ENCODE measurements at regions not wholly inside any gene's neighbourhood (a gene's known extent, or its start where the extent isn't known, plus 50 kb on each side); places are given as distances from the start of the nearest gene placed in this dataset.

DNA sequence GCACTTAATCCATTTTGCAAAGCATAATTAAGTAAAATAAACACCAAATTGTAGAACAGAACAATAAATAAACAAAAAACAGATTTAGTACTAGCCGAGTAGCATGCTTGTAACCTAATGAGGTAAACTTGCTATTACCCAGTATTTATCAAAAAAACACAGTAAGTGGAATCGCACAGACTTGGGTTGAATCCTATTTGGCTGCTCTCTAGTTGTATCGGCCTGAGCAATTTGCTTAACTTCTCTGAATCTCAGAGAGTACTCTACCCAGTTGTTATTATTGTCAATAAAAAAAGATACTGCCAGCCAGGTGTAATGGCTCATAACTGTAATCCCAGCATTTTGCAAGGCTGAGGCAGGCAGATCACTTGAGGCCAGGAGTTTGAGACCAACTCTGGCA lies 664.3 kb downstream of the ADGRL2 start:
- TF ChIP-seq, protein P1, sequence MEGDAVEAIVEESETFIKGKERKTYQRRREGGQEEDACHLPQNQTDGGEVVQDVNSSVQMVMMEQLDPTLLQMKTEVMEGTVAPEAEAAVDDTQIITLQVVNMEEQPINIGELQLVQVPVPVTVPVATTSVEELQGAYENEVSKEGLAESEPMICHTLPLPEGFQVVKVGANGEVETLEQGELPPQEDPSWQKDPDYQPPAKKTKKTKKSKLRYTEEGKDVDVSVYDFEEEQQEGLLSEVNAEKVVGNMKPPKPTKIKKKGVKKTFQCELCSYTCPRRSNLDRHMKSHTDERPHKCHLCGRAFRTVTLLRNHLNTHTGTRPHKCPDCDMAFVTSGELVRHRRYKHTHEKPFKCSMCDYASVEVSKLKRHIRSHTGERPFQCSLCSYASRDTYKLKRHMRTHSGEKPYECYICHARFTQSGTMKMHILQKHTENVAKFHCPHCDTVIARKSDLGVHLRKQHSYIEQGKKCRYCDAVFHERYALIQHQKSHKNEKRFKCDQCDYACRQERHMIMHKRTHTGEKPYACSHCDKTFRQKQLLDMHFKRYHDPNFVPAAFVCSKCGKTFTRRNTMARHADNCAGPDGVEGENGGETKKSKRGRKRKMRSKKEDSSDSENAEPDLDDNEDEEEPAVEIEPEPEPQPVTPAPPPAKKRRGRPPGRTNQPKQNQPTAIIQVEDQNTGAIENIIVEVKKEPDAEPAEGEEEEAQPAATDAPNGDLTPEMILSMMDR (IDR thresholded peaks at IDR 0.05) = no peak

DNA sequence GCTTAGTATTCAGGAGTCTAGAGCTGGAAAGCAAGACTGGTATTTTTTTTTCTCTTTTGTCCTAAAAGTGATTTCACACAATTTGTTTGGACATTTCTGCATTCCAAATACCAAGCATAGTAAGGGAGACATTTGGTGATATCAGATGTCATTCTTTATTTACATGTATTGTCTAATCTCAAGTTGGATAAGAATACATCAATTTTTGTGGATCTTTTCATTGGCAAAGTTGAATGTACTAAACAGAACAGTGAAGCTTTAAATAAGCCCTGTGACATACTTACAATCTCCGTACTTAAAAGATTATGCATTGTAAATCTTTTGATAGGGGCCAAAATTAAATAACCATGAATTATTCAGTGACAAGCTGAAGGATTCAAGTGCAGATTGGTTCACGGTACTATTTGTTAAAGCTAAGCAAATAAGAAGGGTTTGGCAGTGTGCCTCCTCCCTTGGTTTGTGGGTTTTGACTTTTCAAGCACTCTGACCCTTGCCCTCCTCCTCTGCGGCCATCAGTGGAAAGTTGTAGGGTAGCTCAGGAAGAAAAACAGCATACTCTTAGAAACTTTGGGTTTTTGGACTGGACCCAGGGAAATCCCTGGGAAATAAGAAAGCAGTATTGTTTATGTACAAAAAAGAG lies 663.7 kb downstream of the ADGRL2 start:
- TF ChIP-seq, protein P1 (IDR thresholded peaks at IDR 0.05) = no peak

DNA sequence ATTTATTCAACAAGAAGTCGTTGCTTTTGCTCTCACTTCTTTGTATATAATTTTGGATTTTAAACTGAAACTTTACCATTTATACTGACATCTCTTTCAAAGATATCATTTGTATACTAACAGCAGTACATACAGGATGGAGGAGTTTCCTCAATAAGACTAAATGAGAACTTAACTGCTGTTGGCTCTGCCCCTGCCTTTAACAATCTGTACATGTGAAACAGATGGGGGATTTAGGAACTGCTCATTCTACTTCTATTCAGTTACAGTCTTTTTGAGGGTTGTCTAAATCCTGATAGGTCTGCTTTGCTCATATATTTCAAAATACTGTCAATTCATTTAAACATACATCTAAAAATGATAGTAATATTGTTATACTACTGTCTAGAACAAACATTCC lies 663.2 kb downstream of the ADGRL2 start:
- TF ChIP-seq, protein P1 (IDR thresholded peaks at IDR 0.05) = no peak

GRCh38 chr1:82462366-82462765 lies 661.6 kb downstream of the ADGRL2 start:
- TF ChIP-seq, protein P1 (IDR thresholded peaks at IDR 0.05) = no peak

DNA sequence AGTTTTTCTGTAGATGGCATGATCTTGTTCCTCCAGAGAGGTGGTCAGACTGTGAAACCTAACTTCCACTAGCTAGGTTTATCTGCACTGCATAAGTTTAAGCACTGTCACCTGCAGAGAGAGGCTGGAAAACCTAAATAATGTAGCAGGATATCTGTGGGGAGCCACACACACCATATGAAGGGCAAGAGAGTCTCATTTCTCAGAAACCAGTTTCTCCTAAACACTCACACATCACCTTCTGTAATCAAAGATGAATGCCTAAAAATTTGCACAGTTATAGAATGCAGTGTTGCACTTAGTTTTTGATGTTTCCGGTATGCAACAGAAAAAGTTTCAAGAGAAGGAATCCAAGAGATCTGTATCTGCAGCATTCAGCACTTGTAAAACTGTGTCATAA lies 654.6 kb downstream of the ADGRL2 start:
- TF ChIP-seq, protein P1 (IDR thresholded peaks at IDR 0.05) = no peak

DNA sequence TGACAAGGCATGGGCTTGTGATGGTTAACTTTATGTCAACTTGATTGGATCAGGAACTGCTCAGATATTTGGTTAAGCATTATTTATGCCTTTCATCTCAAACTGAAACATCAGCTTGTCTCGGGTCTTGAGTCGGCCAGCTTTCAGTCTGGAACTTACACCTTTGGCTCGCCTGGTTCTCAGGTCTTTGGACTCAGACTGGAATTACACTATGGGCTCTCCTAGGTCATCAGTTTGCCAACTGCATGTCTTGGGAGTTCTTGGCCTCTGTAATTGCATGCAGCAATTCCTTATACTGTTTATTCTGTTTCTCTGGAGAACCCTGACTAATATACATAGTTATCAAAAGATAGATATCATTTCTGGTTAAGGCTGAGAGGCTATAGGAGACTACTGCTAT lies 653.7 kb downstream of the ADGRL2 start:
- TF ChIP-seq, protein P1 (IDR thresholded peaks at IDR 0.05) = no peak

GRCh38 chr1:82453511-82454185 lies 652.9 kb downstream of the ADGRL2 start:
- TF ChIP-seq, protein P1 (IDR thresholded peaks at IDR 0.05) = no peak
